HCT116 (cell line): ENCODE measurements at regions not wholly inside any gene's neighbourhood (a gene's known extent, or its start where the extent isn't known, plus 50 kb on each side); places are given as distances from the start of the nearest gene placed in this dataset.

Experiments used
- ATAC-seq: fragments of 200-7000 bp; cut with Tn5 transposase; 2 replicates; pipeline ENCODE4 v1.9.1; 2020; ENCODE audit warnings: mild to moderate bottlenecking, moderate library complexity
- BruUV-seq: library from RNA; stranded (reverse); fragments of 400-500 nt; replicated peaks from 2 replicates; lab custom pipeline; 2021; lab: Mats Ljungman, UMichigan
- CTCF ChIA-PET: fragments of 300-600 bp; sonication (Branson Sonifier 250); formaldehyde crosslinking; loops from one replicate; lab custom pipeline; 2021; ENCODE audit warnings: antibody characterized with exemption; lab: Charles Lee
- POLR2A ChIA-PET: fragments of 300-600, 350-600 bp; sonication (Branson Sonifier 250); formaldehyde crosslinking; loops from one replicate; lab custom pipeline; 2021; ENCODE audit warnings: antibody characterized with exemption; lab: Charles Lee
- RAD21 ChIA-PET, 2 experiments: fragments of 300-600 bp; sonication (Branson Sonifier 250); formaldehyde crosslinking; loops; one replicate each; lab custom pipeline; 2023; ENCODE audit warnings: low total read pairs in 2 of 2; ENCODE audit not compliant: uncharacterized antibody in 2 of 2, unreplicated experiment in 2 of 2, low non-redundant PET in 1 of 2; lab: Charles Lee
- DNase-seq: peaks from one replicate; pipeline ENCODE4 v3.0.0-alpha.2; 2010; ENCODE audit warnings: low read depth, low spot score
- H2AFZ ChIP-seq: fragments of 200-600 bp; shearing (Covaris generic), sonication (generic); 2 replicates; pipeline ENCODE4 v1.6.1; 2017; ENCODE audit warnings: low read depth, mixed run types, mixed read lengths, antibody characterized with exemption, low read length; ENCODE audit not compliant: poor library complexity, severe bottlenecking
- H3K27ac ChIP-seq: 2 replicates; pipeline ENCODE4 v1.5.1; 2012; ENCODE audit warnings: low read depth, low read length
- H3K27me3 ChIP-seq: fragments of 200-600 bp; sonication (generic); 2 replicates; pipeline ENCODE4 v1.6.1; 2016; ENCODE audit warnings: mixed run types, low read length, mixed read lengths; ENCODE audit not compliant: insufficient read depth
- H3K36me3 ChIP-seq, 2 experiments: fragments of 200-500 bp in 1 of 2; fragments of 200-600 bp in 1 of 2; sonication (Bioruptor generic) in 1 of 2; sonication (generic) in 1 of 2; 2 replicates each; pipeline versions ENCODE4 v1.5.1 to v1.6.1; 2014 to 2016; ENCODE audit warnings: low read length in 2 of 2, inconsistent platforms in 1 of 2, mixed read lengths in 1 of 2, mixed run types in 1 of 2; ENCODE audit not compliant: insufficient read depth in 2 of 2, control insufficient read depth in 1 of 2
- H3K4me1 ChIP-seq, 2 experiments: fragments of 200-600 bp in 1 of 2; sonication (generic) in 1 of 2; 2 replicates each; pipeline versions ENCODE4 v1.5.1 to v1.6.1; 2012 to 2017; ENCODE audit warnings: low read length in 2 of 2, inconsistent platforms in 1 of 2, mild to moderate bottlenecking in 1 of 2, mixed read lengths in 1 of 2, mixed run types in 1 of 2, moderate library complexity in 1 of 2; ENCODE audit not compliant: insufficient read depth in 2 of 2, control insufficient read depth in 1 of 2
- H3K4me2 ChIP-seq: fragments of 200-600 bp; sonication (generic); 2 replicates; pipeline ENCODE4 v1.6.1; 2017; ENCODE audit warnings: mixed run types, low read length, mixed read lengths
- H3K4me3 ChIP-seq, 2 experiments: fragments of 200-600 bp in 1 of 2; sonication (generic) in 1 of 2; replicated peaks in 1 of 2; 2 replicates each; pipeline ENCODE4 v1.5.1; 2011 to 2016; ENCODE audit warnings: low read length in 2 of 2, control low read depth in 1 of 2, low read depth in 1 of 2, mild to moderate bottlenecking in 1 of 2, mixed read lengths in 1 of 2, mixed run types in 1 of 2
- H3K79me2 ChIP-seq: fragments of 200-600 bp; sonication (generic); 2 replicates; pipeline ENCODE4 v1.6.1; 2017; ENCODE audit warnings: mild to moderate bottlenecking, mixed run types, low read length, moderate library complexity, mixed read lengths; ENCODE audit not compliant: insufficient read depth
- H3K9ac ChIP-seq: fragments of 200-600 bp; sonication (generic); 2 replicates; pipeline ENCODE4 v1.6.1; 2016; ENCODE audit warnings: low read length, mixed read lengths
- H3K9me2 ChIP-seq: fragments of 200-600 bp; sonication (generic), shearing (Covaris generic); 2 replicates; pipeline ENCODE4 v1.6.1; 2017; ENCODE audit warnings: mixed run types, mild to moderate bottlenecking, moderate library complexity; ENCODE audit not compliant: insufficient read depth
- H3K9me3 ChIP-seq, 2 experiments: fragments of 200-500 bp in 1 of 2; fragments of 200-600 bp in 1 of 2; sonication (Bioruptor generic) in 1 of 2; sonication (generic) in 1 of 2; 2 replicates each; pipeline ENCODE4 v1.6.1; 2014 to 2017; ENCODE audit warnings: low read length in 2 of 2, mixed read lengths in 2 of 2, inconsistent platforms in 1 of 2, low read depth in 1 of 2, mild to moderate bottlenecking in 1 of 2, mixed run types in 1 of 2, moderate library complexity in 1 of 2; ENCODE audit not compliant: control insufficient read depth in 1 of 2, insufficient read depth in 1 of 2
- H4K20me1 ChIP-seq: fragments of 200-600 bp; sonication (generic), shearing (Covaris generic); 2 replicates; pipeline ENCODE4 v1.6.1; 2017; ENCODE audit warnings: mixed run types, mild to moderate bottlenecking, moderate library complexity; ENCODE audit not compliant: insufficient read depth
- CEBPB ChIP-seq: IDR thresholded peaks from 2 replicates; pipeline ENCODE4 v1.6.1; 2012; ENCODE audit warnings: low read depth
- CTCF ChIP-seq, 3 experiments: fragments of 200-600 bp in 1 of 3; sonication (generic) in 1 of 3; IDR thresholded peaks in 2 of 3; conservative IDR thresholded peaks in 1 of 3; 2 replicates each; pipeline ENCODE4 v1.5.1; 2012 to 2017; ENCODE audit warnings: low read depth in 2 of 3, low read length in 2 of 3, antibody characterized with exemption in 1 of 3, borderline replicate concordance in 1 of 3, control low read depth in 1 of 3, mild to moderate bottlenecking in 1 of 3, mixed read lengths in 1 of 3, mixed run types in 1 of 3, moderate library complexity in 1 of 3; ENCODE audit not compliant: insufficient read depth in 1 of 3
- ELF1 ChIP-seq: IDR thresholded peaks from 2 replicates; pipeline ENCODE4 v1.6.1; 2012; ENCODE audit warnings: low read depth, borderline replicate concordance
- EZH2phosphoT487 ChIP-seq: fragments of 200-600 bp; IDR thresholded peaks from 2 replicates; pipeline ENCODE4 v1.6.1; 2018; ENCODE audit warnings: antibody characterized with exemption, borderline replicate concordance
- JUND ChIP-seq: IDR thresholded peaks from 2 replicates; pipeline ENCODE4 v1.6.1; 2012
- MAX ChIP-seq: IDR thresholded peaks from 2 replicates; pipeline ENCODE4 v1.6.1; 2012
- POLR2A ChIP-seq: IDR thresholded peaks from 2 replicates; pipeline ENCODE4 v1.7.0; 2011; ENCODE audit warnings: borderline replicate concordance; ENCODE audit not compliant: insufficient read depth, insufficient read length; ENCODE audit errors: extremely low read depth
- RAD21 ChIP-seq: IDR thresholded peaks from 2 replicates; pipeline ENCODE4 v1.6.1; 2012; ENCODE audit warnings: low read depth, mild to moderate bottlenecking
- REST ChIP-seq: IDR thresholded peaks from 2 replicates; pipeline ENCODE4 v1.6.1; 2012; ENCODE audit warnings: low read depth
- SP1 ChIP-seq: IDR thresholded peaks from 2 replicates; pipeline ENCODE4 v1.6.1; 2012; ENCODE audit warnings: low read depth
- SRF ChIP-seq: IDR thresholded peaks from 2 replicates; pipeline ENCODE4 v1.6.1; 2012; ENCODE audit warnings: low read depth
- TCF7L2 ChIP-seq: IDR thresholded peaks from 2 replicates; pipeline ENCODE4 v1.7.0; 2011; ENCODE audit warnings: borderline replicate concordance, inconsistent platforms; ENCODE audit not compliant: insufficient read depth, insufficient read length; ENCODE audit errors: extremely low read depth
- ZNF274 ChIP-seq: fragments of 200-500 bp; sonication (Bioruptor generic); IDR thresholded peaks from 2 replicates; pipeline ENCODE4 v1.6.1; 2014; ENCODE audit warnings: mild to moderate bottlenecking, low read depth, low read length, inconsistent platforms
- intact Hi-C: fragments of 100-400 bp; cut with micrococcal nuclease; formaldehyde crosslinking; loops from 2 replicates; pipeline ENCODE4 v1.10.0; 2022

- no peaks in the 10 kb centered on the region for H3K4me1 ChIP-seq
- intact Hi-C loops, result no loop called here
- no peak overlapping the region for H3K4me3 ChIP-seq
- no peak overlapping the region for H3K9ac ChIP-seq
- no peak overlapping the region for H3K27ac ChIP-seq
- no peak for TF ChIP-seq RAD21
- TF ChIP-seq JUND, result no peak
- no peak for TF ChIP-seq EZH2phosphoT487
- TF ChIP-seq SP1, result no peak
- ChIA-PET CTCF (no interaction called here), RAD21 (no interaction called here), POLR2A (no interaction called here)
- no peak overlapping the region for H2AFZ ChIP-seq
- no peaks in the 10 kb centered on the region for H3K27me3 ChIP-seq
- no peaks in the 10 kb centered on the region for H3K9me2 ChIP-seq
- H3K9me3 ChIP-seq, result peaks cover 3 to 5% of the 10 kb centered on the region in 2 experiments; a peak in 2 of 4 replicates
- no peak overlapping the region for H3K4me2 ChIP-seq
- H3K79me2 ChIP-seq, result no peaks in the 10 kb centered on the region
- DNase-seq, result no peak
- BruUV-seq, result no TSS peak
- no peaks in the 10 kb centered on the region for H4K20me1 ChIP-seq
- ATAC-seq, result no peak
- no peaks in the 10 kb centered on the region for H3K36me3 ChIP-seq
Observed at GRCh38 chr15:97146929-97147870, 813.3 kb upstream of the ARRDC4 start.

GRCh38 chr15:97153356-97153965, 807.0 kb upstream of the ARRDC4 start:
- RAD21 ChIA-PET, result no interaction called here
- TF ChIP-seq ZNF274 (no peak), MAX (no peak), ELF1 (no peak), CEBPB (no peak), CTCF (IDR thresholded peaks at IDR 0.05 in 2 of 3, conservative IDR thresholded peaks at IDR 0.05 in 1 of 3; ENCODE audit: borderline replicate concordance in 1 of 3, insufficient read depth in 1 of 3, low read depth in 2 of 3, low read length in 2 of 3) (no peak), POLR2A (no peak), EZH2phosphoT487 (no peak), JUND (no peak), REST (no peak), SRF (no peak), TCF7L2 (no peak)

More at GRCh38 chr15:97153356-97153965, 807.0 kb upstream of the ARRDC4 start:
- ChIA-PET POLR2A (no interaction called here), CTCF (no interaction called here)
- H3K9me2 ChIP-seq, result no peaks in the 10 kb centered on the region
- no peaks in the 10 kb centered on the region for H3K27me3 ChIP-seq
- no peak overlapping the region for H2AFZ ChIP-seq
- H3K4me1 ChIP-seq, result no peaks in the 10 kb centered on the region
- DNase-seq (no peak), ATAC-seq (no peak)
- H3K79me2 ChIP-seq, result no peaks in the 10 kb centered on the region
- H3K9me3 ChIP-seq, result peaks cover 10 to 11% of the 10 kb centered on the region in 2 experiments; a peak in 2 of 4 replicates
- no peaks in the 10 kb centered on the region for H4K20me1 ChIP-seq
- H3K36me3 ChIP-seq, result no peaks in the 10 kb centered on the region
- H3K9ac ChIP-seq, result no peak overlapping the region
- no peak overlapping the region for H3K27ac ChIP-seq
- no peak overlapping the region for H3K4me2 ChIP-seq
- intact Hi-C loops, result no loop called here
- H3K4me3 ChIP-seq, result no peak overlapping the region
- no TSS peak for BruUV-seq
